ENCODE measurements at regions not wholly inside any gene's neighbourhood (a gene's known extent, or its start where the extent isn't known, plus 50 kb on each side); places are given as distances from the start of the nearest gene placed in this dataset.
"Not testable (repeated sequence)": the region's sequence is repeated elsewhere in the genome, so short reads cannot be mapped to it uniquely, and the experiment has no call there.

DNA sequence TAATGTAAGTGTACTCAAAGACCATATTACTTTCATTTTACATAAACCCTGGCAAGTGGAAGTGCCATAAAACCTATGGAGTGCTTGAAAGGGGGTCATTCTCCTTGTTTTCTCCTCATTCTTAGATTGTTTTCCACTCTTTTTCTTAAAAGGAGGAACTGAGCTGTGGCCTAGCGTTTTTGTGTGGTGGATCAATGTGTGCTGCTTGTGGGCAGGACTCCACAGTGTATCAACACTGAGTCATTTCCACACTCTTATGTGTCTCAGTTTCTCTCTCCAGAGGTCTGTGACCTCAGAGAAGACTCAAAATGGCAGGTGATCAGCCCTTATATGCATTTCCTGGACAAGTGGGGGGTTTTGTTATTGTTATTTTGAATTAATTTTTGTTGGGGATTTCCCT is 516.1 kb upstream of the CDH10 start:
- no peak for DNase-seq

- DNase-seq: no peak
These were observed 506.0 kb upstream of the CDH10 start for GRCh38 chr5:25150819-25151218.

- DNase-seq: no peak
These were observed 483.8 kb upstream of the CDH10 start for GRCh38 chr5:25128606-25129005.

- no peak for DNase-seq
These were observed 474.9 kb upstream of the CDH10 start for GRCh38 chr5:25119650-25120049.

DNA sequence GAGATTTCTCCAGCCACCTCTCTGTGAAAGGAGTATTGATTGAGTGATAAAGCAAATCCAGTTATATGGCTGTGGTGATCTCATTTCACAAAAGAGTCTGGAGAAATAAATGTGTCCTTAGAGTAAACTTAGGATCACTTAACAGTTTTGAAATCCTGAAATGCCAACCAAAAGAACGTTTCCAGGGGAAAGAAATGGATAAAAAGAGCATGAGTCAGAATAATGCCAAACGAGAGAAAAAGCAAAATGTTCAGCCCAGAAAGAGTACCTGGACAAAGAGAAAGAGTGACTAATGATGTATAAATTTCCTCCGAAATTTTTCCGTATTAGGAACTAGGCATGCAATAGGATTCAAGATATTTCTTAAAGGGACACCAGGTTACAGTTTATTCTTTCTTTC is 463.1 kb upstream of the CDH10 start:
- no peak for DNase-seq

GRCh38 chr5:25099538-25099937 is 454.8 kb upstream of the CDH10 start:
- no peak for DNase-seq

DNA sequence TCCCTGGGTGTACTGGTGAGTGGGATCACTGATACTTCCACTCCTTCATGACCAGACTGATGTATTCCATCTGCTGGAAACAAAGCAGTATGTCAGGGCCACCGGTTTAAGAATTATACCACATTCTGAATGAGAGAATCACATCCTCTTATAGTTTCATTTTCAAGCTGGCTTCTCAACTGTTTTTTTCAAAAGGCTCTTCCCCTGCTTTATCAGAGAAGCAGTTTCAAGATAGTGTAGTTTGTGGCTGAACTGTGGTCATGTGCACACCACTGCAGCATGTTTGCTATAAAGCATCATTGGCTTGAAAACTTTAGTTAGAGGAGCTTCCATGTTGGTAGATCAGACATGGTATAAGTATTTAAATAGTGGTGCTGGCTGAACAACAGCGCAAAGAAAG is 450.5 kb upstream of the CDH10 start:
- no peak for DNase-seq

- DNase-seq: no peak
These were observed 449.4 kb upstream of the CDH10 start for GRCh38 chr5:25094219-25094618.

DNA sequence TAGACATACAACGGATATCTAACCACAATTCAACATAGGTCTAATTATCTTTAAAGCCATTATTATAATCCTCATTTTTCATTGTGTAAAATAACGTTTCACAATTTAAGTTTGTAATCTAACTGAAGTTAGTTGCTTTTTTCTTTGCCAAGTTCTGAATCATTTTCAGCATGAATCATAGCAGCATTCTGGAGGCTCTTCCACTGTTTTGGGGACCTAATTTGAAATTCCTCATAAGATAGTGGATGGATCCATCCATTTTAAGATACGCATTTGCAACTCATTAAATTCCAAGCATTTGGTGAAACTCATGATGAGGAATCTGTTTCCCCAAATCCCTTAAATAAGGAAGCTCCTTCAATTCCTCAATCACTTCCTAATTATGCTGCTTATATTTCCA is 447.1 kb upstream of the CDH10 start:
- no peak for DNase-seq

- no peak for DNase-seq
These were observed 446.1 kb upstream of the CDH10 start for GRCh38 chr5:25090854-25091253.

DNA sequence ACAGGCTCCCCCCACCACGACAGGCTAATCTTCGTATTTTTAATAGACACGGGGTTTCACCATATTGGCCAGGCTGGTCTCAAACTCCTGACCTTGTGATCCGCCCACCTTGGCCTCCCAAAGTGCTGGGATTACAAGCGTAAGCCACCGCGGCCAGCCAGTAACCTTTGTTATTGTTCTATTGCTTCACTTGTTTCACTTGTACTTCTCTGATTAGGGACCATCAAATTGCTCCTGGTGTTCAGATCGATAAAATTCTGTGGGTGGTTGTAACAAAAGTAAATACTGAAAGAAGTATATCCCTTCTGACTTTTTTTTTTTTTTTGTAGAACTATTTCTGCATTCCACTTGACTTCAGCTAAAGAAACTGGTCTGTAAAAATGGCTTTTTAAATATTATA is 445.5 kb upstream of the CDH10 start:
- DNase-seq: no peak

DNA sequence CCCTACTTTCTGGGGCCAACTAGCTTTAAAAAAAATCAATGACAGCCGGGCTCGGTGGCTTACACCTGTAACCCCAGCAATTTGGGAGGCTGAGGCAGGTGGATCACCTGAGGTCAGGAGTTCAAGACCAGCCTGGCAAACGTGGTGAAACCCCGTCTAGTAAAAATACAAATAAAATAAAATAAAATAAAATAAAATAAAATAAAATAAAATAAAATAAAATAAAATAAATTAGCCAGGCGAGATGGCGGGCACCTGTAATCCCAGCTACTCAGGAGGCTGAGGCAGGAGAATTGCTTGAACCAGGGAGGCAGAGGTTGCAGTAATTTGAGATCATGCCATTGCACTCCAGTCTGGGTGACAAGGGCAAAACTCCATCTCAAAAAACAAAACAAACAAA is 443.9 kb upstream of the CDH10 start:
- not testable (repeated sequence) for DNase-seq

DNA sequence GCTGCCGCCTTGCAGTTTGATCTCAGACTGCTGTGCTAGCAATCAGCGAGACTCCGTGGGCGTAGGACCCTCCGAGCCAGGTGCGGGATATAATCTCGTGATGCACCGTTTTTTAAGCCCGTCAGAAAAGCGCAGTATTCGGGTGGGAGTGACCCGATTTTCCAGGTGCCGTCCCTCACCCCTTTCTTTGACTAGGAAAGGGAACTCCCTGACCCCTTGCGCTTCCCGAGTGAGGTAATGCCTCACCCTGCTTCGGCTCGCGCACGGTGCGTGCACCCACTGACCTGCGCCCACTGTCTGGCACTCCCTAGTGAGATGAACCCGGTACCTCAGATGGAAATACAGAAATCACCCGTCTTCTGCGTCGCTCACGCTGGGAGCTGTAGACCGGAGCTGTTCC is 438.5 kb upstream of the CDH10 start:
- DNase-seq: not testable (repeated sequence)

DNA sequence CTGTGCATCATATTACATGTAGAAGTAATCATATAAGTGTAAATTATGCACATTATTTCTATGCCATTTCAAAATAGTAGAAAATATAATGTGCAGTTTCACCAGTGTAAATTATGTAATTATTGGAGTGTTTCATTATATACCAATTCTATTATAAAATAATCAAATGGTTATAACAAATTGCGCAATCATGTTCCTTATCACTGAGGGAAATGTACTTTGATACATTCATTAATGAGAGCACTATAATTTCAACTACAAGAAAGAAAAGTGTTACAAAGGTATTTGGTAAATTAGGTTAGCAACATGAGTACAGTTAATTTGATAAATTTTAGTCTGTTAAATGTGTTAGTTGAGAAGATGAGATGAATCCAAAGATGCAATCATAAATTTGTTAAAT is 421.5 kb upstream of the CDH10 start:
- no peak for DNase-seq

GRCh38 chr5:25064306-25064705 is 419.5 kb upstream of the CDH10 start:
- no peak for DNase-seq

GRCh38 chr5:25060575-25060974 is 415.8 kb upstream of the CDH10 start:
- no peak for DNase-seq

DNA sequence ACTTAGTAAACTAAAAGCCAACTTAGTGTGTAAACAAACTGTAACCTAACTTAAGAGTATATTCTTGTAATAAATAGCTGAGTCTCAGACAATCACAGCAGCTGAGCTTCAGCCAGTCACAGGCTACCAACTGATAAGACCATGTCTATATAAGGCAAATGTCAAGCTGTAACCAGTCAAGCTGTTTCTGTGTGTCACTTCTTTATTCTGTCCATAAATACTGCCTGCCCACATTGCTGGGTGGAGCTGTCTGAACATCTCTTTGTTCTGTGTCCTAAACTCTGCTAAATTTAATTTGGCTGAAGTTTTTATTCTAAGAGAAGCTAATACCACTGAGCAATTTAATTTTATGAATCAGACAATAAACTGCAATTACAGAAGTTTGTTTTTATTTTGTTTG is 412.1 kb upstream of the CDH10 start:
- DNase-seq: no peak

- no peak for DNase-seq
These were observed 388.9 kb upstream of the CDH10 start for GRCh38 chr5:25033658-25034057.

DNA sequence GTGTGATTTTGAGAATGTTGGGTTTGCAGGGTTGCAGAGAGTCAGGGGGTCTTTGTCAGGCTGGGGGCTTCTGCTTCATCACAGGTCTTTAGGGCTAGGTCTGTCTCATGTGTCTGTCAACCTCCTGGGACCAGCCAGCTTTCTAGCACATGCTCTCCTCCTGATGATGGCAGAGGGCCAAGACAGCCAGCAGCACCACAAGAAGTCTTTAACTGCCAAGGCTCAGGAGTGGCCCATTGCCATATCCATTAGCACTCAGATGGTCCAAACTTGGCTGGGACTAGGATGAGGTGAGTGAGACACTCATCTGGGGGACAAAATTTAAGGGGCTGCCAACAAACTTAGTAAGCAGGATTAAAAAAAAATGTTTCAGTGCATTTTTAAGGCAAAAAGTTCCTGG is 384.2 kb upstream of the CDH10 start:
- DNase-seq: no peak

GRCh38 chr5:25027526-25027925 is 382.7 kb upstream of the CDH10 start:
- no peak for DNase-seq

DNA sequence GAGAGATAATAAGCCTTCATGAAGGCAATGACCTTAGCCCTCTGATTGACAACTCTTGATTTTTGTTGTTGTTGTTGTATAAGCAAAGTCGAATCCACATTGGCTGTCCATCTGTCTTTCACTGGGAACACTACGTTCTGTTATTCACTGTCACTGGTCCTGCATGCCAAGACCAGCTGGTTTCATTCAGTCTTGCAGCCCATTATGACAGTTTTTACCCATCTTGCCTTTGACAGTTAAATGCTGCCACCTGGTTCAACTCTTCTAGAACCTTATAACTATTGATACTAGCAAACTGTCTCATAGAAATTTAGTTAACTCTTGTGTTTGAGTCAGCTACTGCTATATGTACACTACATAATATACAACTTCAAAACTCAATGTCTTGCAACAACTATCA is 382.3 kb upstream of the CDH10 start:
- DNase-seq: no peak

DNA sequence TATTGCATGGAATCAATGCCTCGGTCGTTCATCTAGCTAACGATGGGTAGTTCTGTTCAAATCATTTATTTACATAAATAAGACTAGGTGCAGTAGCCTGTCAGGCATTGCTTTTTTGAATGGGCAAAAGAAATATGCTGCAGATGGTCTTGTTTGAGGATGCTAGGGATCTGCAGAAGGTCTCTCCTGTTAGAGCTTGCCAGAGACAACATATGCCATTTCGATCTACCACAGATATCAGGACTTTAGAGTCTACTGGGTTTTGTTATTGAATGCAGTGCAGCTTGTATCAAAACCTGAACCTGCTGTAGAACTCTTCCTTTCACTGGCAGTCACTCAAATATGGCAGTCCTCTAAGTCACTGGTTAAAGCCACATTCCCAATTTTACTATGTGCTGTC is 381.1 kb upstream of the CDH10 start:
- no peak for DNase-seq

DNA sequence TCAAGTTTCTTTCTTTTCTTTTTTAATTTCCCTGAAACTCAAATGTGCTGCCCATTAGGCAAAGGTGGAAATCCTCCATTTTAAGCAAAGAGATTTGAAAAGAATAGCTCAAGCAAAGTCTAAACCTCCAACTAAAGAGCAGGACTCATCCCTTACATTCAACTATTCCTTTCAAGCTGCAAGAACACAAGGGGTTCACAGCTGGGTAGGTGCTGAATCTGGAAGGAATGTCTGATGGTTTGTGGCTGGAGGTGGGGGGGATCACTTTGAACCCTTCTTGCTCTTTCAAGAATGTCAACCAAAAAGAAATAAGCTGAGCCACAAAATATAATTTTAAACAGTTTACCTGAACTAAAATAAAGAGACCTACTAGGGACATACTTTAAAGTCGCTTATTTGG is 375.7 kb upstream of the CDH10 start:
- no peak for DNase-seq

- no peak for DNase-seq
These were observed 364.3 kb upstream of the CDH10 start for GRCh38 chr5:25009063-25009462.

GRCh38 chr5:25006734-25007133 is 362.0 kb upstream of the CDH10 start:
- DNase-seq: no peak

DNA sequence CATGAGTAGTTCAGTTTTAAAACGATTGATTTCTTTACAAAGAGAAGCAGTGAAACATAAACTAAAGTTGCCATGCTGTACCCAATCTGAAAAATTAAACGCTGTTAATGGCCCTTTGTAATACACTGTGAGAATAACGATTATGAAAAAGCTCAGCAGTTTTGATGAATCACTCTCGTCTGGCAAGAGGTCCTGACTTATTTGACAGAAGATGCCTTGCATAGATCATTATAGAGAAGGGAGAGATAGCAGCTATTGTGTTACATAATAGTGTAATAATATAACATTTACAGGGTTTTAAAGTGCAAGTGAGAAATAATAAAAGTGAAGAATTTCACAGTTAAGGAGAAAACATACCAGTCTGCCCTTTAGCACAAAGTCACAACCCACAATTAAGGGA is 361.5 kb upstream of the CDH10 start:
- DNase-seq: no peak
